ENCODE measurements at regions not wholly inside any gene's neighbourhood (a gene's known extent, or its start where the extent isn't known, plus 50 kb on each side); places are given as distances from the start of the nearest gene placed in this dataset.

DNA sequence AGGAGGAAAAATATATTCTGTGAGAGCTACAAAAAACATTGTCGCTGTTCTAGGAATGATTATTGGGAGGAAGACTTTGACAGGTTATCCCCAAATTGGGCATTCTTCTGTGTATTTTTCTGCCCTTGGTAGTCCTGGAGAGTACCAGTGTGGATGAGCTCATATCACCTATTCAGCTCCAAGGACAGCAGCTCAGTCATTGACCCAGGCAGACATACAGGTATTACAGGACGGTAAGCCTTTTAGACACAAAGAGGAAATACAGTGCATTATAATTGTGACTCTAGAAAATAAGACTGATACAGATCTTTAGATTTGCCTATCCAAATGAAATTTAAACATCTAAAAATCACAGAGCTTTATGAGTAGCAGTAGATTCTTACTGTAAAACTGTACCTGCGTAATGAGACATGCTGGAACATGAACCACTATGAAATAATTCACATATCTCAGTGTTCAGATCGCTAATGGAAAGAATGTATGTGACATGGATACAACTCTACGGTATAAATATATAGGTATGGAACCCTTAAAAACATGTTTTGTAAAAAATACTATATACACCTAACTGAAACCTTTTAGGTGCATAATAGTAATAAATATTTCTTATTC, 56.0 kb downstream of the PLK2 start:
- DNase-seq (ENCODE audit: low spot score) = no peak

DNA sequence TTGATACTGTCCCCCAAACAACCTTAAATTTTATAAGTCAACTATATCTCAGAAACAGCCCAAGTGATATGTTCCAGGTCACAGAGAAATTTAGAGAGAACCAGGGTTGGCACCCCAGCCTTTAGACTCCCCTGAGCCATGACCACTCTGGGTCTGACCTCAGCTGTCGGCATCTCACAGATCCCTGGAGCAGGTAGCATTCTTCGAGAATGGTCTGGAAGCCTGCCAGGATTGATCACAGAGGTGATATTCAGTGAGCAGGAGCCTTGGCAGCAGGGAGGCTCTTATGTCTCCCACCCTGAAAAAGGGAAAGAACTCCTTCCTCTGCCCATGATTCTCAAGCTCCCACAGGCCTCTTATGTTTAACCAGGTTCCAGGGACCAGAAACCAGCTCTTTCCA, 58.2 kb downstream of the PLK2 start:
- DNase-seq (ENCODE audit: low spot score) = no peak

DNA sequence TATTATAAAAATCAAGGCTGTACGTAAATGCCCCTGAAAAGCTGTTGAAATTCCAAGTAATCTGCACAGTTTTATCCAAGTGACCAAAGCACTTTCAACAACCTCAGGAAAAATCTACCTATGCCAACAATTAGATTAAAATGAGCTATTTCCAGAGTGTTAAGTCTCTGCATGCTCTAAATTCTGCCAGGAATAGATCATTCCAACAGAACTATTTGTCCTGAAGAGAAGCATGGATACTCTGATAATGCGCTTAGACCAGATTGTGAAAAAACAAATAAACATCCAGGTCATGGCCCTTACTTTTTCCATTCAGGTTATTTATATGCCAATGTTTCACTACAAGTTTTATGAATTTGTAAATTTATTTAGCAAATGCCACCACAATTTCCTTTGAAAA, 59.1 kb downstream of the PLK2 start:
- no peak for DNase-seq (ENCODE audit: low spot score)

DNA sequence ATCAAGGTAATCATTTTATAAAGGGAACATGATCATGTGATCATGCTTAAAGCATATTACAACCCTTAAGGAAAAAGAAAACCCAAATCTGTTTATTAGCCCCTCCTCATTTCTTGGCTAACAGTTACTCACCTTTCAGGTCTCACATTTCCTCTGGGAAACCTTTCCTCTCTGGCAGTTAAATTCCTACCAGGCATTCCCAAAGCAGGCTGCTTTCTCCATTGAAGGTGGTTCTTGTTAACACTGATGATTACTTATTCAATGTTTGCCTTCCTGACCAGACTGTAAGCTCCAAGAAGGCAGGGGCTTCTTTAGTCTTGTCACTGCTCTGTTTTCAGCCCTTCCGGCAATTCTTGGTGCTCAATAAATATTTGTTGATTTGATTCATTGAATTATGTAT, 59.9 kb downstream of the PLK2 start:
- DNase-seq (ENCODE audit: low spot score) = no peak

DNA sequence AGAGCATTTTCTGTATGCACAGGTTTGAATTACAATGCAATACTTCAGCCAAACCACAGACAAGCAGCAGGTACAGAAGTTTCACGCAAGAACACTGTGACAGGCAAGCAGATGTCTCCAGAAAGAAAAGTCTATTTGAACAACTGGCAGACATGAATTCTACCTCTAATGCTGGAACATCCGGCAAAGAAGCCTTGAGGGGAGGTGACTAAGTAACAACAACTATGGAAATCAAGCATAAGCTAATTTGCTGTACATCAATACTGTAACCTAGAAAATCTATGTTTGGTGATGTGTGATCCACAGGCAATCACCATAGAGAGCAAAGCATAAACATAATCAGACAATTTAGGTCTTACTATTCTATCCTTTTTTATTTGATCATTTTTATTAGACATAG, 65.5 kb downstream of the PLK2 start:
- no peak for DNase-seq (ENCODE audit: low spot score)

DNA sequence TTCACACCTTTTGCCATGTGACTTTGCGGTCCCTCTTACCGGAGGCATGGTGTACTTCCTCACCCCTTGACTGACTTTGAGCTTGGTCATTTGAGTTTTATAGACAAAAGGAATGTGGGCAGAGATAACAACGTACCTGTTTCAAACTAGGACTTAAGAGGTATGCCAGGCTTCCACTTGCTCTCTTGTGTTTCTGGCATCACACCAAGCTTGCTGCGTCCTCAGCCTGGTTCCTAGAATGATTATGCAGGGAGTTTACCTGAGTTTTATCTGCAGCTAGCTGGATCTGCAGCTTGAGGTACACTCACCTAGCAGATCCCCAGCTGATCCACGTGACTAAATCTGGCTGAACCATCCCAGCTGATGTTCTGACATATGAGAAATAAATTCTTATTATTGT, 66.2 kb downstream of the PLK2 start:
- no peak for DNase-seq (ENCODE audit: low spot score)

DNA sequence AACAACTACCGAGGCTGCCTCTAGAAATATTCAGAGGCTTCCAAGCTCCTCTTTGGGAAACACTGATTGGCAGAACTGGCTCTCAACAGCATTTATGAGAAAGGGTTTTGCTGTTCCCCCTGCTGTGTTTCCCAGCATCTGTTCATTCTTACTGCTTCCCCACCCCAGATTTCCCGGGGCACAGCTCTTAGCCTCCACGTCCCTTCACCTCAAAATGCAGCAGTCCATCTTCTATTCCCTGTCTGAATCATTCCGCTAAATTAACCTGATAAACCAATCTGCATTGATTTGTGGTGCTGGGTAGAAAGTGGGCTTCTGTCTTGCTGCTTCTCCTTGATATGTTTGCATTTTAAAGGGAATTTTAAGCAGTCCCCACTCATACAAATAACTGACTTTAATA, 67.4 kb downstream of the PLK2 start:
- no peak for DNase-seq (ENCODE audit: low spot score)

DNA sequence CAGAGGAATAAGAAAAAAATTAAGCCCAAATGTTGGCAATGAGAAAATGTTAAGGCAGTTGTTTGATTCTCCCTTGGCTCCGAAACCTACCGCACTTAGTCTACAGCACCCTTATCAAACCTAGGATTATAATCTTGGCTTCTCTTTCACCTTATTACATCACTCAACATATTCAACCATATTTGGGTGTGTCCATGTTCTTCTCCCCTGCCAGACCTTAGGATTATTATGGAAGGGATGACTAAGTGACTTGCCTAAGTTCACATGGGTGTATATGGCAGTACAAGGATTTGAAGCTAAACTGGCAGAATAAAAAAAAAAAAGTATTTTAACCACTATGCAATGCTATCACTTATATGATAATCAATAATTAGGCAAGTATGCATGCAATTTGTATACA, 76.4 kb downstream of the PLK2 start:
- DNase-seq (ENCODE audit: low spot score) = no peak

DNA sequence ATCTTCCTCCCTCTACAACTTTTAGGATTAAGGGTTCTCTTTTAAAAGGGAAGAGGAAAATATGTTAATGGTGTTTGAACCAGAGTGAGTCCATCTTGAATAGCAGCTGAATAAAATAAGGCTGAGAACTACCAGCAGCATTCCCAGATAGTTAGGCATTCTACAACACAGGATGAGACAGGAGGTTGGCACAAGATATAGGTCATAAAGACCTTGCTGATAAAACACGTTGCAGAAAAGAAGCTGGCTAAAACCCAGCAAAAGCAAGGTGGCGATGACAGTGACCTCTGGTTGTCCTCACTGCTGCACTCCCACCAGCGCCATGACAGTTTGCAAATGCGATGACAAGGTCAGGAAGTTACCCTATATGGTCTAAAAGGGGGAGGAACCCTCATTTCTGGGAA, 77.8 kb downstream of the PLK2 start:
- DNase-seq (ENCODE audit: low spot score) = no peak

DNA sequence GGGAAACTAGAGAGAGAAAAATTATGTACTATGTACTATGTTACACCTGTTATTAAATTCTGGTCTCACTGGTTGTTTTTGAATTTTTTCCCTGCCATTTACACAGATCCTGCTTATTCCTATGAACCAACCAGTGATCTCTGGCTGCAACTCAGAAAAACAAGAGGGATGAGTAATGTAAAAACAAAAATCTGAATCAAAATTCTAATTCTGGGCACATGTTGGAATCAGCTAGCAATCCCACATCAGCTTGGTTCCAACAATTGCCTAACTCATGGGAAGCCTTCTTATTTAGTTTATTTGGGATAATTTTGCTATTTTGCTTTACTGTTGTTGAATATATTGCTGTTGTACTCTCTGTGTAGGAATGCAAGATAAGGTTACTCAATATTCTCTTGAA, 78.3 kb downstream of the PLK2 start:
- DNase-seq (ENCODE audit: low spot score) = no peak

DNA sequence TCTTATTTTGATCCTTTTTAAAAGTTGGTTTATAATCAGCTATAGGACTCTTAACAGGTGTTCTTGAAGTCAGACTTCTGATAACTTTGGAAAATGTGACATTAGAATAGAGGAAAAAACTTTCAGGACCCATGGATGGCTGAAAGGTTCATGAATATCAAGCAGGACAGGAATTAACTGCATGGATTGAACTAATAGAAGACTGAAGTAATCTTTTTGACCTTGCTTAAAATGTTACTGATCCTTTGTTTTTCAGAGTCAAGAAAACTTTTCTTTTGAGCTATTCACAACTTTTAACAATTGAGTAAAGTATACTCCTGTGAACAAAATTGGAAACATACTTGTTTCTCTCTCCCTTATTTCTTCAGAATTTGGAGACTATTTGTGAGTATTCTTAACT, 79.2 kb downstream of the PLK2 start:
- DNase-seq (ENCODE audit: low spot score) = no peak

DNA sequence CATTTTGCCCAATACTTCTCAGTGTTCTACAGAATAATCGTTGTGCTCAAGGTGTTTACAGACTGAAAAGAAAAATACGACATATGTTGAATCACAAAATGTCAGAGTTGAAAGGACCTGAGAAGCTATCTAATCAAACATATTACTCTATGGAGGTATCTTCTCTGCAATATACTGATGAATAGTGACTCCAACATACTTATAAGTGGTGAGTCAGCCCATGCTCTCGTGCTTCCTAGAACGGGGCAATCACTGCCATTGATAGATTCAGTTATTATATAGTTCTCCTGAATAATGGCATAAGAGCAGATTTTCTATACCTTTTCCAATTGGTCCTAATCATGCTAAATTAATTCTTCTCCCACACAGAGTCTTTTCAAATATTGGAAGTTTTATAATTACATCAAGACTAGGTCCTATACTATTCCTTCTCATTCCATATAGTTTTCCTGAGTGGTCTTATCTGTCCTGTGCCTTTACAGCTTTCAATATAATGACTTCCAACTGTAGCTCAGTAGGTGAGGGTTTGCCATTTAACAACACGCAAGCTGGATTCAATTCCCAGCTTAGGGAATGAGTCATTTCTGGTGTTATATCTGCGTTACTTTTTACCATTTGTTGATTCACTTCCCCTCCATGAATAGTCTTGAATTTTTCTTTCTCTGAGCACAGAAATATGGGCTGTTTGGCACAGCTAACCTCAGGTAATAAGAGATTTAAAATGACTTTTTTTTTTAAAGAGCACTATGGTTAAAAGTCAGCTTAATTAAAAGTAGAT, 81.1 kb downstream of the PLK2 start:
- no peak for DNase-seq (ENCODE audit: low spot score)

DNA sequence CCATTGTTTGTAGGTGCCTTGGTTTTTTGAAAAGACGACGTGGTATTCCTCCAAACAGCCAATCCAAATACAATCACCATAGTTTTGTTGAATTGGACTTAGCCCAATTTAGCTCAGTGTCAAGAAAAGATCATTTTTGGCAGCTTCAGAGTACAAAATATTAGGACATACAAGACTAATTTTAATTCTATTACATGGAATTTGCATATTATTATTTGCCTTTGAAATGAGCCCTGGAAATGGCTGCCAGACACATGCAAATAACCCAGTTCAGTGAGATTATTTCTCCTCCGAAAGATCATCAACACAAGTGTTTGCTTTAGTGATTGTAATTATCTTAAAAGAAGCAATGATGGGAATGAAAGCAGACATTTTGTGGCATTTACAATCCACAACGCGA, 89.3 kb downstream of the PLK2 start:
- no peak for DNase-seq (ENCODE audit: low spot score)

DNA sequence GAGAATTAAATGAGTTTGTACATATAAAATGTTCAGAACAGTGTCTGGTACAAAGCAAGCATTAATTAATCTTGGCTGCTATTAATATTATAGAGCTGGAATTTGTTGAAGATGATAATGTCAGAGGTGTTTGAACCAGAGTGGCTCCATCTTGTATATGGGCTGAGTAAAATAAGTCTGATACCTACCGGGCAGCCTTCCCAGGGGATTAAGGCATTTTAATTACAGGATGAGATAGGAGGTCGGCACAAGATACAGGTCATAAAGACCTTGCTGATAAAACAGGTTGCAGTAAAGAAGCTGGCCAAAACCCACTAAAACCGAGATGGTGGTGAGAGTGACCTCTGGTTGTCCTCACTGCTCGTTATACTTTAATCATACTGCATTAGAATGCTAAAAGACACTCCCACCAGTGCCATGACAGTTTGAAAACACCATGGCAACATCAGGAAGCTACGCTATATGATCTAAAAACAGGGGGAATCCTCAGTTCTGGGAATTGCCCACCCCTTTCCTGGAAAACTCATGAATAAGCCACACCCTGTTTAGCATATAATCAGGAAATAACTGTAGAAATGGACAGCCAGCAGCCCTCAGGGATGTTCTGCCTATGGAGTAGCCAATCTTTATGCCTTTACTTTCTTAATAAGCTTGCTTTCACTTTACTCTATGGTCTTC, 90.2 kb downstream of the PLK2 start:
- DNase-seq (ENCODE audit: low spot score) = no peak

DNA sequence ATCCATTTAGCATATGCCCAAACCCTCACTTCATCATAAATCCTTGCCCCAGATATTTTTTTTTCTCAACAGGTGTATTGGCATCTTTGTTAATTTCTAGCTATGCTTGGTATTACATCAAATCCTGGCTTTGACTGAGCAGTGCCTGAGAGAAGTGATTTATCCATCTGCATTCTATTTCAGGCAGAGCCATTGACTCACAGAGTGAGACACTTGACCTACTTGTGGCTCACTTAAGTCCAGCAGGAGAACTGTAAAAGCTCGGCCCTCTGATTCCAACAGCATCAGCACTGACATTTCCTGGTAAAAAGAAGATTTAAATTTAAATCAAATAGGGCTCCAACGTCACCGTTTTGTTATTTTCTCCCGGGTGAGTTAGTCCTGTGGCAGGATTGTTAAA, 93.4 kb downstream of the PLK2 start:
- no peak for DNase-seq (ENCODE audit: low spot score)

DNA sequence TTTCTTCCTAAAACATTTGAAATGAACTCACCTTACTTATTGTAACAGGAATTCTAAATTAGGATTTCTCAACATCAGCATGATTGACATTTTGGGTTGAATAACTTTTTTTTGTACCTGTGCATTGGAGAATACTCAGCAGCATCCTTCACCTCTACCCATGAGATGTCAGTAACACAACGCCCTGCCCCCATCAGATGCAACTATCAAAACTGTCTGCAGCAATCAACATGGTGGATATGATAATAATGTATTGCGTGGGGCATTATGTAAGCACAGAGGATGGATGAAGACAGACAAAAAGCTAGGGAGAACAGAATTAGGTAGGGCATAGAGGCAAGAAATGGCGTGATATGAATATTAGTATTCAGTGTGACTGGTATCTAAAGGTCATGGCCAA, 94.1 kb downstream of the PLK2 start:
- no peak for DNase-seq (ENCODE audit: low spot score)

DNA sequence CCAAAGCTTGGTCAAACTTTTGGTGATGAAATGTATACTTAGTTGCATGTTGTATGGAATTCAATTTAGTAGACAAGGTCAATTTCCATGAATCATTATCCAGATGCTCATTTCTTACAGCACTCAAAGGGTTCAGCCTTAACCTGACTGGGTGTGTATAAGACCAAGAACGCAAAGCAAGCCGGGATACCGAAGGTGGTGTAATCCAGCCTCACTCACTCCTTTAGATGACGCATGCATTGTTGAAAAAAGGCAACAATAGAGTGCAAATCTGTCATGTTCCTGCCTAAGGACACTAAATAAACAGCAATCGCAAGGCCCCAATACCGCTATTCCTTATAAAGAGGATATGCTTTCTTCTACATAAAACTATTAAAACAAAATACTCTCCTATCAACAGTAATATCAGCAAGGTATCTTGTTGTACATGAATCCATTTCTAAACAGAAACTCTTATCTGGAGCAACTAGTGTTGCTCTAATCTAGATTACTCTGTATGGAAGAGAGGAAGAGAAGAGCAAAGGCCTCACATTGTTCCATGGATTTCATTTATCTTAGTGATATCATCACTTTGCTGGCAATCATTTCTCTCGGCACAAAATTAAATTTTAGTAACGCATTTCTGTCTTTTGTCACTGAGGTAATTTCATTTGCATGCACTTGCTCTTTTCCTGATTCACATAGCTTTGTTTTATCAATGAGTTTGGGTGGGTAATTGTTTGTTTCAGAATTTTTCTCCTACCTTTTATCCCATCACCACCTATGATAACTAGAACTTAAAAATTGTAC, 96.2 kb downstream of the PLK2 start:
- DNase-seq (ENCODE audit: low spot score) = no peak

DNA sequence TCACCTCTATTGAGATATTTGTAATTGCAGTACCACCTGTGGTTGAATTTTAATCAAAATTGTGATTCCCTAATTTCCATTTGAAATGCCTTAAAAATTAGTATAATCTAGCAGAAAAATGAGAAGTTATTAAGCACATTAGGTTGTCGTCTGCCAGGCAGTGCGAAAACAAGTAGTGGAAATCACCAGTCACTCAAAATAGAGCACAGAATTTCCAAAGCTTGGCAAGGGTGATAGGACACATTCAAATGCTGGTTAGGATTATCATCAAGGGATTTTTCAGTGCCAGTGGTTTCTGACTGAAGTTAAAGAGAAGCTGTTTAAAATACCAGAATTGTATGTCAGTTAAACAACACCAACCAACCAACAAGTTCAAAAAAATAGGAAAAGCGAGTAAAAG, 97.8 kb downstream of the PLK2 start:
- DNase-seq (ENCODE audit: low spot score) = no peak

DNA sequence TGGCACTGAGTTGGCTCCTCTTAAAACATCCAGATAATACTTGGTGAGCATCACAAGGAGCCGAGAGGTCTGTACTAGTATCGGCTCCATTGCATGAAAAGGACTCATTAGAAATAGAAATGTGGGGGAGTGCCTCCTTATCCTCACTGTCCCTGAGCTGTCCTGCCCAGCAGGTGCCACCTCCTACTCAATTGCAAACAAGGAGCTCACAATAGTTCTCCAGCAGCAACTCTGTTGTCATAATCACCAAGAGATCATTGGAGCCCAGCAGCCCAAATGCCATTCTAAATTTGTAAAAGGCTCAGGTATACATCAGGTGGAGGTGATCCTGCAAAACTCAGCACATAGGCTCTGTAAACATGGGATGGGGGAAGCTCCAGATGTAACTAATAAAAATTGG, 99.1 kb downstream of the PLK2 start:
- no peak for DNase-seq (ENCODE audit: low spot score)

DNA sequence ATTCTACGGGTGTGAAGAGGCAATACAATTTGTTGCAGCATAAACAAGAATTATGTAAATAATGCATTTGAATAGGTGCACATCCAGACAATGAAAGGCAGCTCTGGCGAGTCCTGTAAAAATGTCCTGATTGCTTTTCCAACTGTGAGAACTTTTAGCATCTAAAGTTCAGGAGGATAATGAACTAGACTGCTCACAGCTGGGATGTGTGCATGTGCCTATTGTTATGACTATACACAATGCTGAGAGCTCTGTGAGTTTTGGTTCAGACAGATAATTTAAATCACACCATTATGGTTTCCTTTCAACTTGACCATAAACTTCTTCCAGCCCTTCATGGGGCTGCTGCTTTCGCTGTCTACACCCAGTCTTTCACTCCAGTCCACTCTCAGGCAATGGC, 99.9 kb downstream of the PLK2 start:
- no peak for DNase-seq (ENCODE audit: low spot score)

DNA sequence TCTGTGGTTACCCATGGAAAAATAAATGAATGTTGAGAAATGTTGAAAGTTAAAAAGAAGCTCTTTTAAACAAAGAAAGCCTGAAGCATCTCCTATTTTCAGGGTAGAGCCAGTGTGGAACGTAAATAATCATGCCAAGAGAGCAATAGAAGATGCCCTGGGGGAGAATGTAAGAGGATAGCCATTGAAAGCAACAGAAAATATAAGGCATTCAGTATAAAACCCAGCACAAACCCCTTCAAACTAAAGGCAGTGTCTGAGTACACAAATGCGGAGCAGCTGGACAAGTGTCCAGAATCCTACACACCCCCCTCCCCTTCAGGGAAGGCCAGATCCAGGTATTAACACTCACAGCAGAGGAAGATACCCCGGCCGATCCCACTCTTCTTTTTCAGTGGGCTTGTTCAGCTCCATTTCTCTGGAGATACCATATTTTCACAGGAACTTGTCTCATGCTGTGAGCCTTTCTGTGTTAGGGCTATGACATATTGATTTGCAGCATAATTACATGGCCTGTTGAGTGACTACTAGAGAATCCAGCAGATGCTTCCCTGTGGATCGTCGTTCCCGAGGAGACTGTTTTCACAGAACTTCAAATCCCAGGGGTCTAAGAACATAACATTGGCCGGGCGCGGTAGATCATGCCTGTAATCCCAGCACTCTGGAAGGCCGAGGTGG, 101.2 kb downstream of the PLK2 start:
- no peak for DNase-seq (ENCODE audit: low spot score)

DNA sequence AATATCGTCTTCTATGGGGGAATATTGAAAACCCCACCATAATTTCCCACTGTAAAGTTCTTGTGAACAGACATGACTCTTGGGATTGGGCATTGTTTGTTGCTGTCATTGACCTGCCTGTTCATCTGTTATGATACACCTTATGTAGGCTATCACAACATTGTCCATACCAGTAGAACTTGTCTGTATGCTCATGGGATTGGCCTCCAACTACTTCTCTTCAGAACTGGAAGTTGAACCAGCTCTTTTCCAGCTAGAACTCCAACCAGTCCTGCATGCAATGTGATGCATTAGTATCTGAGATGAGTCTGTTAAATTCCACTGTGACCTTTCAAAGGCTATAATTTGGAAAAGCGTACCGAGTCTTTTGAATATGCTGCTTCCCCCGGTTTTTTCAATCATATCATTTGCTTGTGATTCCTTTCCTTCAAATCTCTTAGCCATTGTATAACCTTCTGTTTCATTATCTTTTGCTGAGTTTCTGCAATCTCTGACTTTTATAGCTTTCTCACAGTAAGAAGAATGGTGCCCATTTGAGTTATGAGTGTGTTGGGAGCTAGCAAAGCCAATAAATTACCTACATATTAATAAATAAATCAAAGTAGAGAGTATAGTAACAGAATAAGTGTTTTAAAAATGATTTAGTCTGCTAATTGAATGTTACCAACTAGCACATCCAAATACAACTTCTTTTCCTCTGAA, 101.9 kb downstream of the PLK2 start:
- no peak for DNase-seq (ENCODE audit: low spot score)
